DND-41 (cell line): ENCODE measurements at regions not wholly inside any gene's neighbourhood (a gene's known extent, or its start where the extent isn't known, plus 50 kb on each side); places are given as distances from the start of the nearest gene placed in this dataset.

ENCODE experiments used
- ATAC-seq: fragments of 200-7000 bp; cut with Tn5 transposase; 3 replicates; pipeline ENCODE4 v1.9.1; 2021; ENCODE audit warnings: low read depth; ENCODE audit not compliant: insufficient read depth
- DNase-seq: peaks from one replicate; pipeline ENCODE4 v3.0.0-alpha.2; 2020
- H2AFZ ChIP-seq: 2 replicates; pipeline ENCODE4 v1.6.0; 2012; ENCODE audit warnings: low read depth, low read length
- H3K27ac ChIP-seq: 2 replicates; pipeline ENCODE4 v1.5.1; 2012; ENCODE audit warnings: low read length, inconsistent platforms
- H3K27me3 ChIP-seq: fragments of 200-600 bp; sonication (generic); 2 replicates; pipeline ENCODE4 v1.6.0; 2012; ENCODE audit warnings: low read length, mild to moderate bottlenecking, inconsistent platforms; ENCODE audit not compliant: insufficient read depth, poor library complexity
- H3K36me3 ChIP-seq: 2 replicates; pipeline ENCODE4 v1.5.1; 2012; ENCODE audit warnings: low read length, inconsistent platforms; ENCODE audit not compliant: insufficient read depth
- H3K4me1 ChIP-seq: 2 replicates; pipeline ENCODE4 v1.5.1; 2012; ENCODE audit warnings: mild to moderate bottlenecking, low read length; ENCODE audit not compliant: insufficient read depth
- H3K4me2 ChIP-seq: 2 replicates; pipeline ENCODE4 v1.6.0; 2012; ENCODE audit warnings: mild to moderate bottlenecking, moderate library complexity, low read length, inconsistent platforms; ENCODE audit not compliant: insufficient read depth
- H3K4me3 ChIP-seq, 2 experiments: fragments of 200-600 bp in 1 of 2; shearing (Covaris generic) in 1 of 2; 2 replicates each; pipeline ENCODE4 v1.5.1; 2012 to 2016; ENCODE audit warnings: inconsistent platforms in 2 of 2, low read length in 2 of 2, mild to moderate bottlenecking in 2 of 2, low read depth in 1 of 2, moderate library complexity in 1 of 2
- H3K79me2 ChIP-seq: 2 replicates; pipeline ENCODE4 v1.6.0; 2012; ENCODE audit warnings: low read length, inconsistent platforms; ENCODE audit not compliant: insufficient read depth
- H3K9ac ChIP-seq: 2 replicates; pipeline ENCODE4 v1.6.0; 2012; ENCODE audit warnings: low read depth, mild to moderate bottlenecking, inconsistent platforms, low read length, moderate library complexity
- H3K9me3 ChIP-seq: 2 replicates; pipeline ENCODE4 v1.5.1; 2012; ENCODE audit warnings: low read length, moderate library complexity, mild to moderate bottlenecking, inconsistent platforms; ENCODE audit not compliant: insufficient read depth, severe bottlenecking
- H4K20me1 ChIP-seq: 2 replicates; pipeline ENCODE4 v1.6.0; 2012; ENCODE audit warnings: low read length; ENCODE audit not compliant: insufficient read depth
- EZH2 ChIP-seq: IDR thresholded peaks from 3 replicates; pipeline ENCODE4 v1.6.1; 2012; ENCODE audit warnings: borderline replicate concordance, low read depth, mild to moderate bottlenecking, moderate library complexity, low read length, inconsistent platforms; ENCODE audit not compliant: severe bottlenecking
- TF ChIP-seq, protein P1 (sequence below): IDR thresholded peaks from 2 replicates; pipeline ENCODE4 v1.5.1; 2012; ENCODE audit warnings: borderline replicate concordance, low read length, moderate library complexity, mild to moderate bottlenecking; ENCODE audit not compliant: poor library complexity, severe bottlenecking; ENCODE audit errors: extremely low read depth

DNA sequence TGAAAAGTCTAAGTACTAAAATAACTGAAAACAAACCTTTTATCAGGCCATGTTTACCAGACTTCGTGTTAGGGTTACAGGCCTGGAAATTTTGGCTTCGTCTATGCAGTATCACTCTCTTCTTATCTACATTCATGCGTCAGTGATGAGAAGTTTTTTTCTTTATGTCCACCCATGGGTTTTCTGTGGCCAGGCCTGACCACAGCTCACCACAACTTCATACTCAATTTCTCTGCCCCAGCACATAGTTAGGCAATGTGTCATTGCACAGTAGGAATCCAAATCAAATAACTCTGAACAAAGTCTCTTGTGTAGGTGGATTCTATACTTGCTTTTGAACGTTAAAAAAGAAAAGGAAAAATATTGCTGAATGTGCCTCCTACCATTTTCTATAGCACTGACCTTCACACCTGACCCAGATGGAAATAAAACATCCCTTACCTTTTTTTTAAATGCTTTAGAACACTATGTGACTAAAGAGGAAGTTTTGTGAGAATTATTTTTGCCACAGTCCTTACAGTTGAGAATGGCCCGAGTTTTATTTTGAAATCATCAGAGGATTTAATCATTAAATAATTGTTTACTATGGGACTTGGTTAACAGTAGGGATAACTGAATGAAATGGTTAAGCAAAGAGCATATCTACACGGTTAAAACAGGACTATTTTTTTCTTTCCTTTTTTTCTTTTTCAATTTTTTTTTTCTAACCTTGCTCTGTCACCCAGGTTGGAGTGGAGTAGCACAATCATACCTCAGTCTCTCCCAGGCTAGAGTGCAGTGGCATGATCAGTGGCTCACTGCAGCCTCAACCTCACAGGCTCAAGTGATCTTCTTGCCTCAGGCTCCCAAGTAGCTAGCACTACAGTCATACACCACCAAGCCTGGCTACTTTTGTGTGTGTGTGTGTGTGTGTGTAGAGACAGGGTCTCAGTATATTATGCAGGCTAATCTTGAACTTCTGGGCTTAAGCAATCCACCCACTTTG lies 1247.0 kb upstream of the ACO1 start:
- H3K4me3 ChIP-seq: no peak overlapping the region
- H3K9ac ChIP-seq: no peak overlapping the region
- no peak for ATAC-seq
- H3K4me2 ChIP-seq: no peak overlapping the region
- TF ChIP-seq, protein P1, sequence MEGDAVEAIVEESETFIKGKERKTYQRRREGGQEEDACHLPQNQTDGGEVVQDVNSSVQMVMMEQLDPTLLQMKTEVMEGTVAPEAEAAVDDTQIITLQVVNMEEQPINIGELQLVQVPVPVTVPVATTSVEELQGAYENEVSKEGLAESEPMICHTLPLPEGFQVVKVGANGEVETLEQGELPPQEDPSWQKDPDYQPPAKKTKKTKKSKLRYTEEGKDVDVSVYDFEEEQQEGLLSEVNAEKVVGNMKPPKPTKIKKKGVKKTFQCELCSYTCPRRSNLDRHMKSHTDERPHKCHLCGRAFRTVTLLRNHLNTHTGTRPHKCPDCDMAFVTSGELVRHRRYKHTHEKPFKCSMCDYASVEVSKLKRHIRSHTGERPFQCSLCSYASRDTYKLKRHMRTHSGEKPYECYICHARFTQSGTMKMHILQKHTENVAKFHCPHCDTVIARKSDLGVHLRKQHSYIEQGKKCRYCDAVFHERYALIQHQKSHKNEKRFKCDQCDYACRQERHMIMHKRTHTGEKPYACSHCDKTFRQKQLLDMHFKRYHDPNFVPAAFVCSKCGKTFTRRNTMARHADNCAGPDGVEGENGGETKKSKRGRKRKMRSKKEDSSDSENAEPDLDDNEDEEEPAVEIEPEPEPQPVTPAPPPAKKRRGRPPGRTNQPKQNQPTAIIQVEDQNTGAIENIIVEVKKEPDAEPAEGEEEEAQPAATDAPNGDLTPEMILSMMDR: no peak
- no peak for TF ChIP-seq EZH2
- H4K20me1 ChIP-seq: no peaks in the 10 kb centered on the region
- H3K27ac ChIP-seq: no peak overlapping the region
- no peak for DNase-seq
- H3K4me1 ChIP-seq: no peaks in the 10 kb centered on the region
- H3K36me3 ChIP-seq: no peaks in the 10 kb centered on the region
- no peaks in the 10 kb centered on the region for H3K79me2 ChIP-seq
- no peak overlapping the region for H2AFZ ChIP-seq
- H3K27me3 ChIP-seq: no peaks in the 10 kb centered on the region
- no peaks in the 10 kb centered on the region for H3K9me3 ChIP-seq

DNA sequence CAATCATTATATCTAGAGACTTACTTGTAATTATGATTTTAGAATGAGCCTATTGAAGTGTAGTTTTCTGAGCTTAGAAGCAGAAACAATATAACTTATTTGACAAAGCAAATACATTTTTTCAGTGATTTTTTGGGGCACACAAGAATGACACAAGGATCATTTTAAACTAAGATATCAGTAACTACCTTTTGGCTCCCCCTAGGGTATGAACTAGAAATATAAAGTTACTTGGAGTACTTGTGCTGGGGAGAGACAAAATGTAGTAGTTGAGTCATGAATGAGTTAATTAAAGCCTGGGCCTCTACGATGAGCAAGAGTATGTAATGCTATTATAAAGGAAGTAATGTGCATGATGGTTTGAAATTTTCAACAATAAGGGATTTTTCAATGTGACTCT lies 1244.1 kb upstream of the ACO1 start:
- Histone ChIP-seq H3K9me3 (no peaks in the 10 kb centered on the region), H4K20me1 (no peaks in the 10 kb centered on the region), H3K79me2 (no peaks in the 10 kb centered on the region), H3K4me1 (no peaks in the 10 kb centered on the region), H3K27ac (no peak overlapping the region), H2AFZ (no peak overlapping the region), H3K9ac (no peak overlapping the region), H3K36me3 (no peaks in the 10 kb centered on the region), H3K4me2 (no peak overlapping the region), H3K4me3 (no peak overlapping the region), H3K27me3 (no peaks in the 10 kb centered on the region)
- ATAC-seq: no peak
- TF ChIP-seq, protein P1: peak; percentile 23
- TF ChIP-seq EZH2: no peak
- DNase-seq: no peak

DNA sequence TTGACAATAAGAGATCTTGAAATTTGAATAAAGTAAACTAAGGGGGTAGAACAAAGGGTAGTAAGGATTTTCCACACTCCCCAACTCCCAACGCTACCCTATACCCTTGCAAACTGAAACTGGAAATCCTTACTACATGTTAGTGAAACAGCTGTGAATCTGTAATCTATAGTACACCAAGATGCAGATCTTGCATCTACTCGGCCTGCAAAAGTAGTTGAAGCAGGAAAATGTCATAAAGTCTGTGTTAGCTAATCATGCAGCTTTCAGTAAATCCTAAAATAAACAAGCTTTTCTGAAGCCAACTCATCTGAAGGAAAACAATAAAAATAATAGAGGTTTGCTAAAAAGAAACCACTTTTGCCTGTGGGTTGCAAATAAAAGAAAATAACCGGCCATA lies 1242.0 kb upstream of the ACO1 start:
- no peak overlapping the region for H2AFZ ChIP-seq
- no peak for ATAC-seq
- H3K9ac ChIP-seq: no peak overlapping the region

More for the DNA sequence above, 1242.0 kb upstream of the ACO1 start:
- Histone ChIP-seq H3K4me1 (no peaks in the 10 kb centered on the region), H3K79me2 (no peaks in the 10 kb centered on the region), H4K20me1 (no peaks in the 10 kb centered on the region), H3K27ac (no peak overlapping the region), H3K27me3 (no peaks in the 10 kb centered on the region), H3K4me3 (no peak overlapping the region), H3K9me3 (no peaks in the 10 kb centered on the region), H3K36me3 (no peaks in the 10 kb centered on the region), H3K4me2 (no peak overlapping the region)
- no peak for DNase-seq
- TF ChIP-seq, protein P1: no peak
- no peak for TF ChIP-seq EZH2
